Nephron (organoid): ENCODE measurements at regions not wholly inside any gene's neighbourhood (a gene's known extent, or its start where the extent isn't known, plus 50 kb on each side); places are given as distances from the start of the nearest gene placed in this dataset.

Source experiments
- H3K27ac Mint-ChIP-seq, 3 experiments: 2 replicates each; pipeline ENCODE4 v1.8.0; 2020; ENCODE audit warnings: mixed read lengths in 3 of 3, mild to moderate bottlenecking in 2 of 3, moderate library complexity in 1 of 3
- H3K27me3 Mint-ChIP-seq: 2 replicates; pipeline ENCODE4 v1.8.0; 2021; ENCODE audit warnings: low read depth, mild to moderate bottlenecking, moderate library complexity, mixed read lengths
- H3K36me3 Mint-ChIP-seq: 2 replicates; pipeline ENCODE4 v1.8.0; 2020; ENCODE audit warnings: low read depth, mixed read lengths
- H3K4me1 Mint-ChIP-seq: 2 replicates; pipeline ENCODE4 v1.8.0; 2020; ENCODE audit warnings: mixed read lengths
- H3K4me3 Mint-ChIP-seq, 3 experiments: 2 replicates each; pipeline ENCODE4 v1.8.0; 2020; ENCODE audit warnings: mild to moderate bottlenecking in 3 of 3, mixed read lengths in 3 of 3, moderate library complexity in 2 of 3
- H3K9me3 Mint-ChIP-seq: 2 replicates; pipeline ENCODE4 v1.8.0; 2020; ENCODE audit warnings: mixed read lengths
- TF ChIP-seq, protein P1 (sequence below), 3 experiments: fragments of 200-600 bp; sonication (generic); IDR thresholded peaks; one replicate each; pipeline ENCODE4 v1.5.0; 2021; ENCODE audit warnings: antibody characterized with exemption in 3 of 3; ENCODE audit not compliant: unreplicated experiment in 3 of 3

DNA sequence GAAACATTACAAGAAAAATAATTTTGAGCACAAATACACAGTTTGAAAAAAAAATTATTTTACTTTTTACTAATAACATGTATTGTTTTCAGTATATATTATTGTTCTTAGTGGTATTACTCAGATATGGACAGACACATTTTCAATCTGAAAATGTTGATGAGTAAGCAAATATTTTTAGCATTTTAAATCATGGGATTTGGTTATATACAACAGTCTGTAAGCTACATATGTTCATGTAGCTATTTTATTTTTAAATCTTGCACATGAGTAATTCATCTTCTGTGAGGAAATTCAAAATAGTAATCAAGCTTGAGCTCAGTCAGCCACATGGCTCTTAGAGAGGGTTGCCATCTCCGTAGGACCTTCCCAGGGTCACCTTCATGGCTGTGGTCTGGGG lies 471.9 kb downstream of the QKI start:
- Mint-ChIP-seq H3K9me3 (peaks cover 58% of the 10 kb centered on the region), H3K4me3 (no peak overlapping the region), H3K27me3 (peaks cover 6% of the 10 kb centered on the region), H3K36me3 (peaks cover 4% of the 10 kb centered on the region), H3K4me1 (no peaks in the 10 kb centered on the region), H3K27ac (no peak overlapping the region)
- TF ChIP-seq, protein P1, sequence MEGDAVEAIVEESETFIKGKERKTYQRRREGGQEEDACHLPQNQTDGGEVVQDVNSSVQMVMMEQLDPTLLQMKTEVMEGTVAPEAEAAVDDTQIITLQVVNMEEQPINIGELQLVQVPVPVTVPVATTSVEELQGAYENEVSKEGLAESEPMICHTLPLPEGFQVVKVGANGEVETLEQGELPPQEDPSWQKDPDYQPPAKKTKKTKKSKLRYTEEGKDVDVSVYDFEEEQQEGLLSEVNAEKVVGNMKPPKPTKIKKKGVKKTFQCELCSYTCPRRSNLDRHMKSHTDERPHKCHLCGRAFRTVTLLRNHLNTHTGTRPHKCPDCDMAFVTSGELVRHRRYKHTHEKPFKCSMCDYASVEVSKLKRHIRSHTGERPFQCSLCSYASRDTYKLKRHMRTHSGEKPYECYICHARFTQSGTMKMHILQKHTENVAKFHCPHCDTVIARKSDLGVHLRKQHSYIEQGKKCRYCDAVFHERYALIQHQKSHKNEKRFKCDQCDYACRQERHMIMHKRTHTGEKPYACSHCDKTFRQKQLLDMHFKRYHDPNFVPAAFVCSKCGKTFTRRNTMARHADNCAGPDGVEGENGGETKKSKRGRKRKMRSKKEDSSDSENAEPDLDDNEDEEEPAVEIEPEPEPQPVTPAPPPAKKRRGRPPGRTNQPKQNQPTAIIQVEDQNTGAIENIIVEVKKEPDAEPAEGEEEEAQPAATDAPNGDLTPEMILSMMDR (IDR thresholded peaks at IDR 0.05; ENCODE audit: unreplicated experiment in 3 of 3), result no peak

DNA sequence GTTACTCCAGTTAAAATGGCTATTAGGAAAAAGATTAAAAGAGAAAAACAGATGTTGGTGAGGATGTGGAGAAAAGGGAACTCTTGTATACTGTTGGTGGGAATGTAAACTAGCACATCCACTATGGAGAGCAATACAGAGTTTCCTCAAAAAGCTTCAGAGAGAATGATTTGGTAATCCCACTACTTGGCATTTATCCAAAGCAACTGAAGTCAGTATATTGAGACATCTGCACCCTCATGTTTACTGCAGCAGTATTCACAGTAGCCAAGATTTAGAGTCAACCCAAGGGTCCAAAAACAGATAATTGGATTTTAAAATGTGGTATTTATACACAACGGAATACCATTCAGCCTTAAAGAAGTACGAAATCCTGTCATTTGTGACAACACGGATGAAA lies 469.5 kb downstream of the QKI start:
- peaks cover 6% of the 10 kb centered on the region for H3K27me3 Mint-ChIP-seq
- no peak overlapping the region for H3K4me3 Mint-ChIP-seq
- peaks cover 67% of the 10 kb centered on the region for H3K9me3 Mint-ChIP-seq
- peaks cover 4% of the 10 kb centered on the region for H3K36me3 Mint-ChIP-seq
- no peak overlapping the region for H3K27ac Mint-ChIP-seq
- TF ChIP-seq, protein P1 (IDR thresholded peaks at IDR 0.05; ENCODE audit: unreplicated experiment in 3 of 3), result no peak
- peaks cover 3% of the 10 kb centered on the region for H3K4me1 Mint-ChIP-seq

DNA sequence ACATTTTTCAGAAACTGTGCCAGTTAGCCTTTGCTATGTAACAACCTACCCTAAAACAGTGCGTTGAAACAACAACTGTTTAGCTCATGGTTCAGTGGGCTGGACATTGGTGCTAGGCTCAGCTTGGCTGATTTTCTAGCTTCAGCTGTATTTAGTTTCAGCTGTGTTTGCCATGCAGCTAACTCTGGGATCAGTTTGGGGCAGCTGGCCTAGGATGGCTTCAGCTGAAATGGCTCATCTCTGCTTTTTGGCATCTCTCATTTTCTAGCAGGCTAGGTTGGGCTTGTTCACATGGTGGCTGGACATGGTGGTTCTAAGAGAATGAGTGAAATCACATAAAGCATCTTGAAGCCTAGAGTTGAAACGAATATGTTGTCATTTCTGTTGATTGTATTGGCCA lies 464.2 kb downstream of the QKI start:
- peaks cover 37% of the 10 kb centered on the region for H3K9me3 Mint-ChIP-seq
- peaks cover 19% of the 10 kb centered on the region for H3K4me1 Mint-ChIP-seq
- H3K4me3 Mint-ChIP-seq, result no peak overlapping the region
- peaks cover 12% of the 10 kb centered on the region for H3K27me3 Mint-ChIP-seq
- peak overlapping the region in 2 of 3 experiments; percentile 55 to 78 for H3K27ac Mint-ChIP-seq
- TF ChIP-seq, protein P1 (IDR thresholded peaks at IDR 0.05; ENCODE audit: unreplicated experiment in 3 of 3), result no peak
- H3K36me3 Mint-ChIP-seq, result no peaks in the 10 kb centered on the region

DNA sequence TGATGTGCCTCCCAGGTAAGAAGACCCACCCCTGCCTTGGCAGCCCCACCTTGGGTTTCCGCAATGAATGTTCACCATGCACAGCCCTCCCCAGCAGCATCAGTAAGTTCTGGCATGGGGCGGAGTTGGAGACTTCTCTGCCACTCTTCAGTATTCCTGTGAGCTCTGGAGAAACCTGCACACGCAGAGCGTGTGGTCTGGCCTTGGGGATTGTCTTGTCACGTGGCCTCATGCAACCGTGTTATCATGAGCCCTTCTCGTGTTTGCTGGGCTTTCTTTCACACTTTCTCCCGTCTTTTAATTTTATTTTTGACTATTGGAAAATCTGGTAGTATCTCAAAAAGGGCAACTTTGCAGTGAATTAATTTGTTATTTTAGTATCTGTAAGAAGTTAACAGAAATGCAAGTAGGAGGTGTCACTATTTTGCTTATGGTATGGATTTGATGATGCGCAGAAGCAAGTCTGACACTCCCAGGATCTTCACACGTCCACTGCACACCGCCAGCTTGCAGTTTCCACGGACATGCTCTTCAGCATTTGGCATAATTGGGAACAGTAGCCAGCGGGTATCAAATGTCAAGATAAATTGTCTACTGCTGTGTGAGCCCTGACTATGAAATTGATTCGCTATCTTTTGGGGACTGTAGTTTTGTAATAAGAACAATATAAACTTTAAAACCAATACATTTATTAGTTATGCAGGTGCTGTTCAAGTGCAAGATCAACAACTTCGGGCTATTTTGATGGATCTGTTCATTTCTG lies 463.5 kb downstream of the QKI start:
- Mint-ChIP-seq H3K27ac (peak overlapping the region in 1 of 3 experiments; percentile 78), H3K4me3 (no peak overlapping the region), H3K4me1 (peaks cover 19% of the 10 kb centered on the region), H3K27me3 (peaks cover 12% of the 10 kb centered on the region), H3K36me3 (no peaks in the 10 kb centered on the region), H3K9me3 (peaks cover 32% of the 10 kb centered on the region)
- TF ChIP-seq, protein P1 (IDR thresholded peaks at IDR 0.05; ENCODE audit: unreplicated experiment in 3 of 3), result no peak

DNA sequence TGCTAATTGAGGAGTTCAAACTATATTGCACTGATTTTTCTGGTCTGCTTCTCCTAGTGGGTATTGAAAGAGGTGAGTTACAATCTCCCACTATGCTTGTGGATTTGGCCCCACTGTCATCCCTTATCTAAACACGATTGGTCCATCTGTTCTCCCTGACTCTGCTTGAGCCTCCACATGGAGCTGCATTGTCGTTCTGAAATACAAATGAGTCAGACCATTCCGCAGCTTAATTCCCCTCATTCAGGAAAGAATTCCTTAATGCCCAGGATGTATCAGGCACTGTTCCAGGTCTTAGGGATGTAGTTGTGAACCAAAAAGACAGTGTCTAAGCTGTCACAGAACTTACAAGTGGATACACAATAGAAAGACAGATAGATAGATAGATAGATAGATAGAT lies 461.9 kb downstream of the QKI start:
- peaks cover 17% of the 10 kb centered on the region for H3K9me3 Mint-ChIP-seq
- H3K4me1 Mint-ChIP-seq, result peaks cover 29% of the 10 kb centered on the region
- H3K27me3 Mint-ChIP-seq, result peaks cover 12% of the 10 kb centered on the region
- H3K4me3 Mint-ChIP-seq, result no peak overlapping the region
- TF ChIP-seq, protein P1 (IDR thresholded peaks at IDR 0.05; ENCODE audit: unreplicated experiment in 3 of 3), result no peak
- H3K27ac Mint-ChIP-seq, result no peak overlapping the region
- H3K36me3 Mint-ChIP-seq, result no peaks in the 10 kb centered on the region

DNA sequence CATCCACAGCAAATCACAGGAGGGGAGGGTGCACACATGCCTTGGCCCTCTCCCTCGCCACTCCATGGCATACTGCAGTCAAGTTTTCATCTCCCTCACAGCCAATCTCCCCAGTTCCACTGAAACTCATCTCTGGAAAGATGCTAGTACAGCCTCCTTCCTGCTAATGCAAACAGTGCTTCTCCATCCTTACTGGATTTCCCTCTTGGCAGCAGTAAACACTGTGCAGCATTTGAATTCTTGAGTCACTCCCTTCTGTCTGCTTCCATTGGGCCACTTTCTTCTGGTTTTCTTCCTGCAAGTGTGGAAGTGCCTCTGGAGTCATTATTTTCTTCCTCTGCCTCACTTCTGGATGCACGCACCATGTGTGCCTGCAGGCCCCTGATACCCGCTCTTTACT lies 460.3 kb downstream of the QKI start:
- Mint-ChIP-seq H3K36me3 (no peaks in the 10 kb centered on the region), H3K27ac (no peak overlapping the region), H3K9me3 (peaks cover 13% of the 10 kb centered on the region), H3K4me1 (peaks cover 29% of the 10 kb centered on the region), H3K4me3 (no peak overlapping the region), H3K27me3 (peaks cover 16% of the 10 kb centered on the region)
- TF ChIP-seq, protein P1 (IDR thresholded peaks at IDR 0.05; ENCODE audit: unreplicated experiment in 3 of 3), result no peak
